Hepatocyte (in vitro differentiated cells): ENCODE measurements at regions not wholly inside any gene's neighbourhood (a gene's known extent, or its start where the extent isn't known, plus 50 kb on each side); places are given as distances from the start of the nearest gene placed in this dataset.

ENCODE experiments used
- CTCF ChIP-seq: fragments of 200-600 bp; sonication (generic); IDR thresholded peaks from 2 replicates; pipeline ENCODE4 v1.5.1; 2016; ENCODE audit warnings: antibody characterized with exemption, mild to moderate bottlenecking; ENCODE audit not compliant: poor library complexity
- EZH2phosphoT487 ChIP-seq: fragments of 200-600 bp; sonication (generic); IDR thresholded peaks from one replicate; pipeline ENCODE4 v1.6.1; 2018; ENCODE audit warnings: antibody characterized with exemption, mild to moderate bottlenecking, low read depth, moderate library complexity; ENCODE audit not compliant: unreplicated experiment, severe bottlenecking

GRCh38 chrX:7580127-7580526 lies 262.8 kb upstream of the VCX start:
- no peak for TF ChIP-seq CTCF
- TF ChIP-seq EZH2phosphoT487, result no peak
